ENCODE measurements at regions not wholly inside any gene's neighbourhood (a gene's known extent, or its start where the extent isn't known, plus 50 kb on each side); places are given as distances from the start of the nearest gene placed in this dataset.
"Not testable (repeated sequence)": the region's sequence is repeated elsewhere in the genome, so short reads cannot be mapped to it uniquely, and the experiment has no call there.

GRCh38 chr5:1594357-1595106 is 70.8 kb upstream of the LPCAT1 start:
- peak; percentile 75 for DNase-seq (ENCODE audit: low read depth, low spot score)
- whole genome bisulfite sequencing (ENCODE audit: insufficient coverage, insufficient read length), result no CpG with 5 or more reads among the region's 78 CpGs

GRCh38 chr5:1593903-1594356 is 70.2 kb upstream of the LPCAT1 start:
- WGBS (ENCODE audit: insufficient coverage, insufficient read length), result no CpG with 5 or more reads among the region's 32 CpGs
- Histone ChIP-seq H3K27ac (ENCODE audit: low read length) (no peak overlapping the region), H3K4me1 (ENCODE audit: control insufficient read depth, insufficient read depth, low read length) (no peaks in the 10 kb centered on the region), H3K27me3 (ENCODE audit: control insufficient read depth, insufficient read depth, low read length) (no peaks in the 10 kb centered on the region), H3K9me3 (ENCODE audit: control insufficient read depth, insufficient read depth, low read length) (no peaks in the 10 kb centered on the region), H3K36me3 (ENCODE audit: control insufficient read depth, insufficient read depth, low read length) (no peaks in the 10 kb centered on the region), H3K4me3 (ENCODE audit: low read length) (peak overlapping the region; percentile 62; the same call in 1 of the 2 replicates)
- DNase-seq (ENCODE audit: low read depth, low spot score), result no peak

More at GRCh38 chr5:1594357-1595106, 70.8 kb upstream of the LPCAT1 start:
- Histone ChIP-seq H3K27me3 (ENCODE audit: control insufficient read depth, insufficient read depth, low read length) (no peaks in the 10 kb centered on the region), H3K9me3 (ENCODE audit: control insufficient read depth, insufficient read depth, low read length) (no peaks in the 10 kb centered on the region), H3K4me3 (ENCODE audit: low read length) (peak overlapping the region; percentile 62; the same call in 1 of the 2 replicates), H3K27ac (ENCODE audit: low read length) (no peak overlapping the region), H3K36me3 (ENCODE audit: control insufficient read depth, insufficient read depth, low read length) (no peaks in the 10 kb centered on the region), H3K4me1 (ENCODE audit: control insufficient read depth, insufficient read depth, low read length) (no peaks in the 10 kb centered on the region)

GRCh38 chr5:1588071-1588694 is 64.4 kb upstream of the LPCAT1 start:
- not testable (repeated sequence) for H3K36me3 ChIP-seq (ENCODE audit: control insufficient read depth, insufficient read depth, low read length); H3K4me3 ChIP-seq (ENCODE audit: low read length); H3K9me3 ChIP-seq (ENCODE audit: control insufficient read depth, insufficient read depth, low read length); H3K4me1 ChIP-seq (ENCODE audit: control insufficient read depth, insufficient read depth, low read length); DNase-seq (ENCODE audit: low read depth, low spot score); H3K27me3 ChIP-seq (ENCODE audit: control insufficient read depth, insufficient read depth, low read length); H3K27ac ChIP-seq (ENCODE audit: low read length)
- whole genome bisulfite sequencing (ENCODE audit: insufficient coverage, insufficient read length), result no CpG with 5 or more reads among the region's 17 CpGs

- not testable (repeated sequence) for H3K4me1 ChIP-seq (ENCODE audit: control insufficient read depth, insufficient read depth, low read length); H3K36me3 ChIP-seq (ENCODE audit: control insufficient read depth, insufficient read depth, low read length); H3K4me3 ChIP-seq (ENCODE audit: low read length); H3K9me3 ChIP-seq (ENCODE audit: control insufficient read depth, insufficient read depth, low read length); H3K27me3 ChIP-seq (ENCODE audit: control insufficient read depth, insufficient read depth, low read length); DNase-seq (ENCODE audit: low read depth, low spot score); H3K27ac ChIP-seq (ENCODE audit: low read length)
- no CpG with 5 or more reads among the region's 15 CpGs for WGBS (ENCODE audit: insufficient coverage, insufficient read length)
Measured at GRCh38 chr5:1583081-1583875, 59.5 kb upstream of the LPCAT1 start.

GRCh38 chr5:1579389-1579788 is 55.6 kb upstream of the LPCAT1 start:
- H3K4me3 ChIP-seq (ENCODE audit: low read length); DNase-seq (ENCODE audit: low read depth, low spot score); H3K27me3 ChIP-seq (ENCODE audit: control insufficient read depth, insufficient read depth, low read length); H3K27ac ChIP-seq (ENCODE audit: low read length); H3K36me3 ChIP-seq (ENCODE audit: control insufficient read depth, insufficient read depth, low read length); H3K9me3 ChIP-seq (ENCODE audit: control insufficient read depth, insufficient read depth, low read length); H3K4me1 ChIP-seq (ENCODE audit: control insufficient read depth, insufficient read depth, low read length): not testable (repeated sequence)
- no CpG with 5 or more reads among the region's 5 CpGs for WGBS (ENCODE audit: insufficient coverage, insufficient read length)

GRCh38 chr5:1576851-1577250 is 53.1 kb upstream of the LPCAT1 start:
- H3K4me3 ChIP-seq (ENCODE audit: low read length); H3K27ac ChIP-seq (ENCODE audit: low read length); H3K4me1 ChIP-seq (ENCODE audit: control insufficient read depth, insufficient read depth, low read length); H3K27me3 ChIP-seq (ENCODE audit: control insufficient read depth, insufficient read depth, low read length); H3K9me3 ChIP-seq (ENCODE audit: control insufficient read depth, insufficient read depth, low read length); H3K36me3 ChIP-seq (ENCODE audit: control insufficient read depth, insufficient read depth, low read length); DNase-seq (ENCODE audit: low read depth, low spot score): not testable (repeated sequence)
- no CpG with 5 or more reads among the region's 7 CpGs for WGBS (ENCODE audit: insufficient coverage, insufficient read length)

- H3K4me3 ChIP-seq (ENCODE audit: low read length); H3K9me3 ChIP-seq (ENCODE audit: control insufficient read depth, insufficient read depth, low read length); DNase-seq (ENCODE audit: low read depth, low spot score); H3K36me3 ChIP-seq (ENCODE audit: control insufficient read depth, insufficient read depth, low read length); H3K27me3 ChIP-seq (ENCODE audit: control insufficient read depth, insufficient read depth, low read length); H3K4me1 ChIP-seq (ENCODE audit: control insufficient read depth, insufficient read depth, low read length); H3K27ac ChIP-seq (ENCODE audit: low read length): not testable (repeated sequence)
- WGBS (ENCODE audit: insufficient coverage, insufficient read length), result no CpG with 5 or more reads among the region's 25 CpGs
Measured at GRCh38 chr5:1575991-1576714, 52.4 kb upstream of the LPCAT1 start.

- DNase-seq (ENCODE audit: low read depth, low spot score); H3K36me3 ChIP-seq (ENCODE audit: control insufficient read depth, insufficient read depth, low read length); H3K9me3 ChIP-seq (ENCODE audit: control insufficient read depth, insufficient read depth, low read length); H3K27ac ChIP-seq (ENCODE audit: low read length); H3K27me3 ChIP-seq (ENCODE audit: control insufficient read depth, insufficient read depth, low read length); H3K4me1 ChIP-seq (ENCODE audit: control insufficient read depth, insufficient read depth, low read length); H3K4me3 ChIP-seq (ENCODE audit: low read length): not testable (repeated sequence)
- no CpG with 5 or more reads among the region's 5 CpGs for WGBS (ENCODE audit: insufficient coverage, insufficient read length)
Measured at GRCh38 chr5:1575491-1575890, 51.7 kb upstream of the LPCAT1 start.

GRCh38 chr5:1574023-1574318 is 50.2 kb upstream of the LPCAT1 start:
- not testable (repeated sequence) for H3K4me3 ChIP-seq (ENCODE audit: low read length); H3K27me3 ChIP-seq (ENCODE audit: control insufficient read depth, insufficient read depth, low read length); DNase-seq (ENCODE audit: low read depth, low spot score); H3K27ac ChIP-seq (ENCODE audit: low read length); H3K9me3 ChIP-seq (ENCODE audit: control insufficient read depth, insufficient read depth, low read length); H3K4me1 ChIP-seq (ENCODE audit: control insufficient read depth, insufficient read depth, low read length); H3K36me3 ChIP-seq (ENCODE audit: control insufficient read depth, insufficient read depth, low read length)
- no CpG with 5 or more reads among the region's 9 CpGs for whole genome bisulfite sequencing (ENCODE audit: insufficient coverage, insufficient read length)

Measured in iPS DF 6.9 (cell line).